Jurkat, Clone E6-1 (cell line): ENCODE measurements at regions not wholly inside any gene's neighbourhood (a gene's known extent, or its start where the extent isn't known, plus 50 kb on each side); places are given as distances from the start of the nearest gene placed in this dataset.

ENCODE experiments used
- DNase-seq: peaks from one replicate; pipeline ENCODE4 v3.0.0-alpha.2; 2011; ENCODE audit warnings: low read depth, low spot score
- H3K4me3 ChIP-seq: 2 replicates; pipeline ENCODE4 v1.5.1; 2011; ENCODE audit warnings: mild to moderate bottlenecking, low read length, control low read depth, moderate library complexity

- DNase-seq: no peak
- no peak overlapping the region for H3K4me3 ChIP-seq
Observed at GRCh38 chr9:120299785-120300184, 280.2 kb downstream of the CDK5RAP2 start.

DNA sequence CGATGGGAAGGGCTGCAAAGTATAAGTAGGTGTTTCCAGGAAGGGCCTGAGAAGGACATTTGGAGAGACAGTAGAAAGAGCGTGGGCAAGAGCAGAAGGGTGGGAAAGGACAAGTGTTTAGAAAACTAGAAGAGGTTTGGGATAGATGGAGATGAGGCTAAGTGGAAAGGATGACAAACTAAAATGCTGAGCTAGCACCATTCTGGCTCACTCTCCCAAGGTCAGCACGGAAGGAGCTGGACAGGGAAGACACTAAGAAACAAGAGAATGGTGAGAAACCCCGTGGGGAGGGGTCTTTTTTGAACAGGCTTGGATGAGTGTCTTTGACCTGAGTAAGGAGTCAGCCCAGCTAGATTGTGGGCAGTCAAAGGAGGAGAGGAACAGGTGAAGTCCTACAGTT lies 286.0 kb downstream of the CDK5RAP2 start:
- no peak overlapping the region for H3K4me3 ChIP-seq
- DNase-seq: no peak

DNA sequence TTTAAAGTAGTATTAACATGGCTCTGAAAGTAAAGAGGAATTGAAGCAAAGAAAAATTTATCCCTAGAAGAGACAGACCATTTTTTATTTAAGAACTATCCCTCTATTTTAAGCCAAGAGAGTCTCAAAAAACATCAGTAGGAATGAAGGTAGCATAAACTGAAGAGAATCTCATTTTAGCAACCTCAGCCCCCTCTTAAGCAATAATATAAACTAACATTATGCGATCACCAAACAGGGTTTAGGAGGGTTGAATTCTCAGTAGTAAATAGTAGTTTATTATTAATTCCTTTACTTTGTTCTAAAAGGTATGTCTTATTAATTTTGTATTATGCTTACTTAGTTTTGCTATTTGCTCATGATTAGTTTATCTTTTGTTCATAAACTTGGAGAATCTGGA lies 287.4 kb downstream of the CDK5RAP2 start:
- no peak for DNase-seq
- H3K4me3 ChIP-seq: no peak overlapping the region

- H3K4me3 ChIP-seq: no peak overlapping the region
- DNase-seq: no peak
Observed at GRCh38 chr9:120291050-120291449, 288.9 kb downstream of the CDK5RAP2 start.

DNA sequence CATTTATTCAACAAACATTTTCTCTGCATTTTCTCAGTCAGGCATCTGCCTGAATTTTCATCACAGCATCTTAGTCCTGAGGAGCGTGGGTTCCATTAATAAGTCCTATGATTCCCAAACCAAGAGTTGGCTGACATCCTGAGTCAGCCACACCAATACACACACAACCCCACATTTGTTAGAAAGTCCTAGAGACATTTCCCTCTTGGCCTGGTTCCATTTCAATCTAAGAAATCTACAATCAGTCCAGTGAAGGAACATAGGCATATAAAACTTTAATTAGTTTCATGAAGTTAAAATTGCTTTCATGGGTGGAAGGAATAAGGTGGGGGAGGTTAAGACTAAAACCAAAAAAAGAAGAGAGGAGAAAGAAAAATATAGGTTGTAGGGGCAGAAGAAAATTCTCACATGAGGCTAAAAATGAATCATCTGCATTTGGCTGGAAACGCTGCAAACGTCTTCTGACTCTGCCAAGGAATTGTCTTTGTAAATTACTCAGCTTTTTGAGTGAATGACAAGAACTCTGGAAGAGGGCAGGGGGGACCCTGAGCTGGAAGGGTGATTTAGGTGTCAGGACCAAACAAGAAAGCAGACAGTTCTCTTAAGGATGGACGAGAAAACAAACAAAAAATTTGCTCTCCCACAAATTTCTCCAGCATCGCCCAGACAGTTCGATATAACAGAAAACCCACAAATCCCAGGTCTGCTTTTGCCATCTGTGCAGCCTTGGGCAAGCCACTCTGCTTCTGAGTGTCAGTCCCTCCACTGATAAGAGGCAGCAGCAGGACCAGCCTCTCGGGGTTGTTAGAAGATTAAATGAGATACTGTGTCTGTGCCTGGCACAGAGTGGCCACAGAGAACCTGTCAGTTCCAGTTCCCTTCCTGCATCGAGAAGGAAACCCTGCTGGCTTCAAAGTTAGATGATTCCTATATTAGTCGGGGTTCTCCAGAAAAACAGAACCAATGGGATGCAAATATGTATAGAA lies 289.7 kb downstream of the CDK5RAP2 start:
- no peak overlapping the region for H3K4me3 ChIP-seq
- no peak for DNase-seq

DNA sequence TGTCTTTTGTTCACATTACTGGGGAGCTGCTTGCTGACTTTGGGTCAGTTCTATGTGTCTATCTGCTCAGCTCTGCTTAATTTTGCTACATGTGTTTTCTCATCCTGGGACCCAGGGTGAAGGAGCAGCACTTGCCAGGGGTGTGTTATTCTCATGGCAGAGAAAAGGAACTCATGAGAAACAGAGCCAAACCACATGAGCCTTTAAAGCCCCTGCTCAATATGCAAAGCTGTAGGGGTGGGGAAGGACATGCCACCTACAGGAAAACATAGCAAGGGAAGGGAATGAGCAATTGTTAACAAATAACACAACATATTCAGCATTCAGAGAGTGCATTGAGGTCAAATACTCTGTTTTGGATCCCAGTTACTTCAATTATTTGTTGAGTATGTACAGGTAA lies 290.9 kb downstream of the CDK5RAP2 start:
- DNase-seq: no peak
- no peak overlapping the region for H3K4me3 ChIP-seq

DNA sequence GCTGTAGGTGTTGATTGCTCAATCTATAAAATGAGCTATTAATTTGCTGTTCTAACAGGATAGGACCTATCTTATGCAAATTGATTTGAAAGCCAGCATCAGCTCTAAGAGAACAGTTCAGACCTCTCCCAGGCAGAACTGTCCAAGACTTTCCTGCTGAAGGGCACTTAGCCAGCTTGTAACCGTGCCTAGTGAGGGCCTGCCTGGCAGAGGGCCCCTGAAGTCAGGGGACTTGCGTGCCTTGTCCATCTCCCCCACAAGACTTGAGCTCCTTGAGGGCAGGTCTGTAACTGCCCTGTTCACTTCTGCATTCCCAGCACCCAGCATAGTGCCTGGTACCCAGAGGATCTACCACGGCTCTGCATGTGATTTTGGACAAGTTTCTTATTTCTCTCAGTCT lies 293.4 kb downstream of the CDK5RAP2 start:
- no peak for DNase-seq
- no peak overlapping the region for H3K4me3 ChIP-seq

- DNase-seq: no peak
- no peak overlapping the region for H3K4me3 ChIP-seq
Observed at GRCh38 chr9:120284821-120285220, 295.1 kb downstream of the CDK5RAP2 start.

DNA sequence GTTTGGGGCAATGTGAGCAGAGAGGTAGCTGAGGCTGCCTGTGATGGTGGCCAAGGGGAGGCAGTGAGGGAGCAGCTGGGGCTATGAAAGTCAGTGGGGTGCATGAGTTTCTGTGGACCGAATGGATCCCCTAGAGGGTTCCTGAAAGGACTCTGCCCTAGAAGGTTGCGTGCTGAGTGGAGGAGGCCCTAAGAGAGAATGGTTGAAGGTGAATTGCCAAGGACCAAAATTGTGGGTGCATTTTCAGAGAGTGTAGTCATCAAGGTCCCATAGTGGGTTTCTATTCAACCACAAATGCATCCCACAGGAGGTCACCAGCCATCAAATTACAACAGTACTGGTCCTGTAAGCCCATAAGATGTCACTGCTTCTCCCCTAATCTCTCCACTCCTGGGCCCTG lies 298.3 kb downstream of the CDK5RAP2 start:
- no peak for DNase-seq
- no peak overlapping the region for H3K4me3 ChIP-seq

DNA sequence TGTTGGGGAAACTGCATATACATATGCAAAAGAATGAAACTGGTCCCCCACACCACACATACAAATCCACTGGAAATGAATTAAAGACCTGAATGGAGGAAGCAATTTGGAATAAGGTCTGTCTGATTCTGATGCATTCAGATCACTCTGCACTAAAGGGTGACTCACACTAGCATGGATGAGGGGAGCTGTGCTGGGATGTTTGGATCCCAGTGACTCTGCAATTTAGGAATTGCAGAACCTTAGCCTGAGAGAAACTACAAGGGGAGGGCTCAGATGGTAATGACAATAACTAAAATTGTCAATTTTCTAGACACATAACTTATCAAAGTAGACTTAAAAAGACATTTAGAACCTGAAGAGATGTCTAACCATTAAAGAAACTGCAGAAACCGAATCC lies 312.0 kb downstream of the CDK5RAP2 start:
- no peak for DNase-seq
- no peak overlapping the region for H3K4me3 ChIP-seq

- DNase-seq: no peak
- H3K4me3 ChIP-seq: no peak overlapping the region
Observed at GRCh38 chr9:120265791-120266190, 314.2 kb downstream of the CDK5RAP2 start.

GRCh38 chr9:120264528-120264927 lies 315.4 kb downstream of the CDK5RAP2 start:
- no peak for DNase-seq

DNA sequence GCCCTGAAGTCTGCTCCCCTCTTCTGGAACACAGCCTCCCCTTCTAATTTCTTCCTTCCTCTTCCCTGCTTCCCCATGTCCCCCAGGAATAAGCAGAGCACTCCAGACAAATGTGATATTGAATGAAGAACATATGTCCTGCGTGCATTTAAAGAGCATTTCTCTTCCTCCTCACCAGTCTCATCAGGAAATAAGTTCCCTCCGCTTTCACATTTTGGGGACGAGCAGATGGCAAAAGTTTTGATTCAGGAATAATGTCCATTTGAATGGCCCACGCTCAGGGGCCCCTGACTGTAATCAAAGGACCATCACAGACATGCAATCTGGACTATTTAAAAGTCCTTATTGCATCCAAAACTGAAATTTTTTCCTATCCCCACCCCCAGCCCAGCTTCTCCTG lies 316.1 kb downstream of the CDK5RAP2 start:
- no peak for DNase-seq
- no peak overlapping the region for H3K4me3 ChIP-seq

More at GRCh38 chr9:120264528-120264927, 315.4 kb downstream of the CDK5RAP2 start:
- H3K4me3 ChIP-seq: no peak overlapping the region

GRCh38 chr9:120261419-120261818 lies 318.5 kb downstream of the CDK5RAP2 start:
- no peak for DNase-seq
- no peak overlapping the region for H3K4me3 ChIP-seq

GRCh38 chr9:120259100-120259499 lies 320.9 kb downstream of the CDK5RAP2 start:
- no peak for DNase-seq
- no peak overlapping the region for H3K4me3 ChIP-seq

DNA sequence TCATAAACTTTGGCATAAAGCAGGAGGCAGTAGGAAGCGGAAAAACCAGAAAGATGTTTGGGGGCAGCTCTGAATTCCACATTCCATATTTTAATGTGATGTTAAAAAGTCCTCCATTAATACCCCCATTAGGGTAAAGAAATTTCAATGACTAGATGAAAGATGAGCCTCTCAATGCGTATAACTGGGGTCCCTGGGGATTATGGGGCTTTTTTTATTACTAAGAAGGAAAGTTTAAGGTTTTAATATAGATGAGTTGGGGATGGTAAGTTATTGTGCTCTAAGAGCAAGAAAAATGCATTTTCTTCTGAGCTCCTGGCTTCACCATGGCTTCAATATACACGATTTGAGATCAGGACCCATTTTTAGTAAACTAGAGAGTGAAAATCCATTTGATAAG lies 321.9 kb downstream of the CDK5RAP2 start:
- DNase-seq: no peak
- no peak overlapping the region for H3K4me3 ChIP-seq

GRCh38 chr9:120257483-120257882 lies 322.5 kb downstream of the CDK5RAP2 start:
- DNase-seq: no peak
- no peak overlapping the region for H3K4me3 ChIP-seq

DNA sequence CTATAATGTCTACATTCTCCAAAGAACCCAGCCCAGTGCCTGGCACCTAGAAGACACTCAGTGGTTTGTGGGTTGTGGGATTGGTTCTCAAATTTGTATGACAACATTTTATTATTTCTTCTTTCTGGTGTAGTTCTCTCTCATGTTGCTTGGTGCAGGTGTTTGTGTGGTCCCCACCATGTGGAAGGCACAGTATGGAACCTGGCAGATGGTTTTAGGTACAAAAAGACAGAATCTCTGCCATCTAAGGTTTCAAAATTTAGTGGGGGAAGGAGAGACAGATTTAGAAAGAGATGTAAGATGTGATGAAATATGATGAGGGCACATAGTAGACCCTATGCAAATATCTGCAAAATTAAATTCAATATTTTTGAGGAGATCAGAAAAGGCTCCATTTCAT lies 323.8 kb downstream of the CDK5RAP2 start:
- no peak overlapping the region for H3K4me3 ChIP-seq
- peak; percentile 22 for DNase-seq

DNA sequence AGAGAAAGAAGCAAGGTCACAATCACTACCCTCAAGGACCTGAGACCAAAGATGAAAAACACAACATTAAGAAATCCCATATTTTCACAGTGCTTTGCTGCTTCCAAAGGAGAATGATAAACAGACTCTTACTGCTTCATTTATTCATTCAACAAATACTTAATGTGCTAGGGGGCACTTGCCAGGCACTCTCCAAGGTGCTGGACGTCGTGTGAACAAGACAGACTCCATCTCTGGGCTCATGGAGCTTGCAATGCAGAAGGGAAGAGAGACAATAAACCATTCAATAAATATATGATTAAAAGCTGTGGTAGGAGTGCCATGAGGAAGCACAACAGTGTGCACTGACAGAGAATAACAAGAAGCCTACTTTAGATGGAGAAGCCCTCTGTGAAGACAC lies 327.7 kb downstream of the CDK5RAP2 start:
- DNase-seq: no peak
- H3K4me3 ChIP-seq: no peak overlapping the region

- no peak overlapping the region for H3K4me3 ChIP-seq
Observed at GRCh38 chr9:120242116-120242811, 337.7 kb downstream of the CDK5RAP2 start.

More at GRCh38 chr9:120242116-120242811, 337.7 kb downstream of the CDK5RAP2 start:
- no peak for DNase-seq
